Thyroid gland (tissue), 4 donors: ENCODE measurements at regions not wholly inside any gene's neighbourhood (a gene's known extent, or its start where the extent isn't known, plus 50 kb on each side); places are given as distances from the start of the nearest gene placed in this dataset.

Experiments
- DNase-seq, 2 donors: peaks; one replicate each; pipeline ENCODE4 v3.0.0-alpha.2; 2019
- H3K27ac ChIP-seq, 3 donors: fragments of 200-600 bp; sonication (generic); 1 replicate in 2 of 3; 2 replicates in 1 of 3; pipeline ENCODE4 v1.5.1; 2016 to 2019; ENCODE audit warnings: mild to moderate bottlenecking in 1 of 3, moderate library complexity in 1 of 3
- H3K27me3 ChIP-seq: fragments of 200-600 bp; sonication (generic); one replicate; pipeline ENCODE4 v1.5.1; 2019
- H3K36me3 ChIP-seq, 2 donors: fragments of 200-600 bp; sonication (generic); one replicate each; pipeline ENCODE4 v1.5.1; 2016 to 2019
- H3K4me1 ChIP-seq, 2 donors: fragments of 200-600 bp; sonication (generic); one replicate each; pipeline ENCODE4 v1.5.1; 2017 to 2019
- H3K4me3 ChIP-seq, 3 donors: fragments of 200-600 bp; sonication (generic); replicated peaks in 1 of 3; 1 replicate in 2 of 3; 2 replicates in 1 of 3; pipeline ENCODE4 v1.5.1; 2016; ENCODE audit warnings: mild to moderate bottlenecking in 1 of 3
- H3K9me3 ChIP-seq: fragments of 200-600 bp; sonication (generic); one replicate; pipeline ENCODE4 v1.5.1; 2017
- CTCF ChIP-seq, 6 experiments: fragments of 200-600 bp in 3 of 6; fragments of 450-650 bp in 3 of 6; sonication (generic) in 3 of 6; IDR thresholded peaks; one replicate each; pipeline ENCODE4 v1.5.1; 2016 to 2019; ENCODE audit warnings: antibody characterized with exemption in 6 of 6, mild to moderate bottlenecking in 2 of 6, inconsistent platforms in 1 of 6, moderate library complexity in 1 of 6
- POLR2A ChIP-seq, 2 donors: fragments of 450-650 bp; IDR thresholded peaks; one replicate each; pipeline ENCODE4 v1.6.1; 2017; ENCODE audit warnings: antibody characterized with exemption in 2 of 2, mild to moderate bottlenecking in 2 of 2, moderate library complexity in 1 of 2
- WGBS, 2 donors: methylation state at CpG; one replicate each; pipeline ENCODE4 v1.1.5; 2017; 5-methylcytosine and 5-hydroxymethylcytosine counted together
- intact Hi-C: fragments of 100-400 bp; cut with DNase I; formaldehyde crosslinking; loops from one replicate; pipeline ENCODE4 v1.15.1; 2023

DNA sequence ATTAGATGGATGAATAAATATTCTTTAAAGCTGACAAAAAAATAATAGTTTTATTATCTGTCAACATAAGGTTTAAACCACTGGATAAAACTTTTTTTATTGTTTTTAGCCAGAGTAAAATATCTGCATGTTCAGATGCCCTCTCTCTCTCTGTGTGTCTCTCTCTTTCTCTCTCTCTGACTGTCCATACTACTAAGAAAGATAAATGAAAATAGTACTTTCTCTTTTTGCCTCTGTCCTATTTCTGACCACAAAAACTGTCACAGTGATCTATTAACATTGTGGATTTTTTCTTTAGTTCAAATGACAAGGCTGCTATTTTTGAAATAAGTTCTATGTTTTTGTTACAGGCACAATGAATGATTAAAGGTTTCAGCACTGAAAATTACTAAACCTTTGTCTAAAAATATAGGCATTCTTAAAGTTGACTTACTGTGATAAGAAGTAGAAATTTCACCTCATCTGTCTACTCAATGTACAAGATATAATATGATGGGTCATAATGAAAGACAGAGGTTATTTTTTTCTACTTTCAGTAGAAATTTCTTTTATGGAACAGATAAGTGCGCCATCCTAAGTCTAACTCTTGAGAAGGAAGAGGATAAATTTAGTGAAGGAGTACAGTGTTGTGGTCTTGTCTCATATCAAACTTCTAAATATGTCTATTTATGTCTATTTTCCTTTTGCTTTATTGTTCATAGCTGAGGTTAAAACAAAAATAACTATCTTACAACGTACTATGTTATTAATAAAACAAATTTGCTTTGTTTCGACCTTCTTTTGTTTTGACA, 341.9 kb upstream of the EYS start:
- no peaks in the 10 kb centered on the region for H3K9me3 ChIP-seq
- no peaks in the 10 kb centered on the region for H3K36me3 ChIP-seq
- H3K27me3 ChIP-seq = no peaks in the 10 kb centered on the region
- no peak for DNase-seq
- WGBS, 2 donors = 81 to 85% methylated on average over 3 of the region's 3 CpGs
- H3K4me3 ChIP-seq = no peak overlapping the region
- H3K4me1 ChIP-seq = no peaks in the 10 kb centered on the region
- no peak overlapping the region for H3K27ac ChIP-seq
- no peak for TF ChIP-seq POLR2A (IDR thresholded peaks at IDR 0.05)
- TF ChIP-seq CTCF (IDR thresholded peaks at IDR 0.05) = no peak
- intact Hi-C loops = no loop called here

- Histone ChIP-seq H3K4me1 (no peaks in the 10 kb centered on the region), H3K9me3 (no peaks in the 10 kb centered on the region), H3K36me3 (no peaks in the 10 kb centered on the region), H3K4me3 (no peak overlapping the region), H3K27ac (no peak overlapping the region), H3K27me3 (no peaks in the 10 kb centered on the region)
- no peak for DNase-seq
- WGBS, 2 donors = 86 to 91% methylated on average over 1 of the region's 1 CpG
- TF ChIP-seq CTCF (IDR thresholded peaks at IDR 0.05) (no peak), POLR2A (IDR thresholded peaks at IDR 0.05) (no peak)
- intact Hi-C loops = no loop called here
These were observed 325.6 kb upstream of the EYS start for GRCh38 chr6:66032626-66033025.

DNA sequence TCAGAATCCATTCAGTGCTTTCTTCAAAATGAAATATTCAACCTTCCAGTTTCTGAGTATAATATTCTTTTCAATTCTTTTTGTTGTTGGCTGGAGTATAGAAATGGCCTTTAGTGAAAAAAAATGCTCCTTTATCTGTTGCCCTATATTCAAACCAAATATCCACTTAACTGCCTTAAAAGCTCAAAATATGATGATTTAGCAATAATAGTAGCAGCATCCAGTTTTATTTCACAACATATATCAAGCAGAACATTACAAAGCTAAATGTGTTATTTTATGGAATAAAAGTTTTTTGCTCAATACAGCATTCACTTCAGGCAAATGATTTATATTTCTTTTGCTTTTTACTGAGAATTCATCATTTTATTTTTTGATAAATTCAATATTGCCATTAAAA, 322.4 kb upstream of the EYS start:
- intact Hi-C loops = no loop called here
- no peak for TF ChIP-seq CTCF (IDR thresholded peaks at IDR 0.05)
- no peak for TF ChIP-seq POLR2A (IDR thresholded peaks at IDR 0.05)
- no peak overlapping the region for H3K4me3 ChIP-seq

DNA sequence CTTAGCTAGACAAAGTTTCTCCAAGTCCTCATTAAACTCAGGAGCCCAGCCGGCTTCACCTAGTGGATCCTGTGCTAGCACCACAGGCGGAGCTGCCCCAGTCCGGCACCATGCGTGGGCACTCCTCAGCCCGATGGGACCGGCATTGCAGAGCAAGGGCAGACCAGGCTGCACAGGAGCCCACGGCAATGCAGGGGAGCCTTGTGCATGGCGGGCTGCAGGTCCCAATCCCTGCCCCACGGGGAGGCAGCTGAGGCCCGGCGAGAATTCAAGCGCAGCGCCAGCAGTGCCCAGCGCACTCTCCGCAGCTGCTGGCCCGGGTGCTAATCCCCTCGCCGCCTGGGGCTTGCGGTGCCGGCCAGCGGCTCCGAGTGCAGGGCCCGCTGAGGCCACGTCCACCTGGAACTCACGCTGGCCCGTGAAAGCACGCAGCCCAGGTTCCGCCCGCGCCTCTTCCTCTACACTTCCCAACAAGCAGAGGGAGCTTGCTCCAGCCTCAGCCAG, 292.3 kb upstream of the EYS start:
- H3K4me3 ChIP-seq = no peak overlapping the region
- DNase-seq = no peak
- H3K9me3 ChIP-seq = no peaks in the 10 kb centered on the region
- intact Hi-C loops = no loop called here
- TF ChIP-seq POLR2A (IDR thresholded peaks at IDR 0.05) (no peak), CTCF (IDR thresholded peaks at IDR 0.05) (no peak)
- no peak overlapping the region for H3K27ac ChIP-seq
- WGBS, 2 donors = 95% methylated on average over 13 of the region's 30 CpGs; no CpG with 5 or more reads in 1 of the 2 donors
- H3K27me3 ChIP-seq = no peaks in the 10 kb centered on the region
- no peaks in the 10 kb centered on the region for H3K36me3 ChIP-seq
- H3K4me1 ChIP-seq = no peaks in the 10 kb centered on the region

More for the DNA sequence above, 322.4 kb upstream of the EYS start:
- Histone ChIP-seq H3K4me1 (no peaks in the 10 kb centered on the region), H3K9me3 (no peaks in the 10 kb centered on the region), H3K27me3 (no peaks in the 10 kb centered on the region), H3K36me3 (no peaks in the 10 kb centered on the region), H3K27ac (no peak overlapping the region)
- no peak for DNase-seq

- WGBS, 2 donors = 94 to 95% methylated on average over 19 of the region's 19 CpGs
- H3K4me3 ChIP-seq = no peak overlapping the region
- no peak for TF ChIP-seq CTCF (IDR thresholded peaks at IDR 0.05)
- no peak for TF ChIP-seq POLR2A (IDR thresholded peaks at IDR 0.05)
- H3K4me1 ChIP-seq = no peaks in the 10 kb centered on the region
- H3K27ac ChIP-seq = no peak overlapping the region
- H3K27me3 ChIP-seq = no peaks in the 10 kb centered on the region
- no peak for DNase-seq
- intact Hi-C loops = no loop called here
- no peaks in the 10 kb centered on the region for H3K9me3 ChIP-seq
- no peaks in the 10 kb centered on the region for H3K36me3 ChIP-seq
These were observed 291.5 kb upstream of the EYS start for GRCh38 chr6:65998544-65998943.
